HG03432 (cell line): ENCODE measurements at regions not wholly inside any gene's neighbourhood (a gene's known extent, or its start where the extent isn't known, plus 50 kb on each side); places are given as distances from the start of the nearest gene placed in this dataset.

Source experiments
- ATAC-seq: cut with Tn5 transposase; IDR thresholded peaks from one replicate; pipeline ENCODE4 v1.9.1; 2021; ENCODE audit warnings: mild to moderate bottlenecking, moderate library complexity; ENCODE audit not compliant: unreplicated experiment

DNA sequence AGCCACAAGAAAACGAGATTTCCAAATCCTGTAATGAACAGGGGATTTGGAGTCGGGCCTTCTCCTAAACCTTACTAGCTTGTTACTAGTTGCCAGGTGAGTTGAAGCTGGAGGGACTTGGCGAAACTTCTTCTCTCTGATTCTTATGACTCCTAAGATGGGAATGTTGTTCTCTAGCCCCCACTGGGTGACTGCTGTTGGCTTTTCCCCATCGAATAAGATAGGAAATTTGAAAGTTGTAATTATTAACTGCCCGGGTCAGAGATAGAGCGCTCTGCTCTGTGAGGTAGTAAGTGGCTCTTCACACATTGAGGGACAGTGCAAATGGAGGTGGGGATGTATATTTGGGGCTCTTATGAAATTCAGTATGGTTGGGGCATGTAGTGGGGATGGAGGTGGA, 111.2 kb upstream of the MBNL2 start:
- ATAC-seq = no peak

DNA sequence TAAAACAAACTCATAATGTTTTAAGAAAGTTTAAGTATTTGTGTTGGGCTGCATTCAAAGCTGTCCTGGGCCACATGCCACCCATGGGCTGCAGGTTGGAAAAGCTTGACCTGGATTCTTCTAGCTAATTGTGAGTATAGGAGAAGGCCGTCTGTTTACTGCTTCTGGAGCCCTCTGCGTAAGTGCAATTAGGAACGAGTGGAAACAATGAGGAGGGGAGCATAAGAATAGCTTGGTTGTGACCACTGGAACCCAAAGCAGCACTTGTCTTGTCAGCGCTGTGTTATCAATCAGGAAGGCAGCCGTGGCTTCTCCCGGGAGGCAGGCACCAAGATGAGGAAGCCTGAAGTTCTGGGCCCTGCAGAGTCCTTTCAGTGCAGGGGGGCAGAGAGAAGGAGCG, 110.4 kb upstream of the MBNL2 start:
- ATAC-seq = no peak

- no peak for ATAC-seq
These were observed 109.5 kb upstream of the MBNL2 start for GRCh38 chr13:97112446-97113152.

DNA sequence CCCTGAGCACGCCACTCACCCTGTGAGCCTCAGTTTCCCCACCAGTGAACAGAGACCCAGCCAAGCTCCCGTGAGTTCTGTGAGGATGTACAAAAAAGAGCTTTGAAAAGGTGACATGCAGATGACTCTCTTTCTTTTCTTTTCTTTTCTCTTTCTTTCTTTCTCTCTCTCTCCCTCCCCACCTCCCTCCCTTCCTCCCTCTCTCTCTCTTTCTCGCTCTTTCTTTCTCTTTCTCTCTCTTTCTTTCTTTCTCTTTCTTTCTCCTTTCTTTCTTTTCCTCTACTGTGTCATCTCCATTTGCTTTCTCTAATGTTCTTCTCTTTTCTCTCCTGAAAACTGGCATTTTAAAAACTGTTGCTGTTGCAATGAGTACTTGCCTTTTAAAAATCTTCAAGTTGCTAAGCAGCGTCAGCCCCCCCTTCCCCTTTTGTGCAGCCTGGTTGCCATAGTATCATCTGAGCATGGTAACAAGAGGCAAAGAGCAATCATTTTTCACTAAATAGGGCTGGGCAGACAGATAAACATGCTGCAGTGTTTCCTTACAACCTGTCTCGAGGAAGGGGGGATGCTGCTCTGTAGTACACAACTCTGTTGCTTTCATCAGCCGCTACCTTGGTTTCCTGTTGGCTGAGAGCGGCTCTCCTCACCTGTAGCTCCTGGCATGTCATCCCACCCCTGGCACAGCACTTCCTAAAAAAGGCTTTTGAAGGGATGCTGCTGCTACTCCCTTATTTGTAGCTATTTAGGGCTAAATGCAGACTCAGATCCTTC, 108.7 kb upstream of the MBNL2 start:
- no peak for ATAC-seq

DNA sequence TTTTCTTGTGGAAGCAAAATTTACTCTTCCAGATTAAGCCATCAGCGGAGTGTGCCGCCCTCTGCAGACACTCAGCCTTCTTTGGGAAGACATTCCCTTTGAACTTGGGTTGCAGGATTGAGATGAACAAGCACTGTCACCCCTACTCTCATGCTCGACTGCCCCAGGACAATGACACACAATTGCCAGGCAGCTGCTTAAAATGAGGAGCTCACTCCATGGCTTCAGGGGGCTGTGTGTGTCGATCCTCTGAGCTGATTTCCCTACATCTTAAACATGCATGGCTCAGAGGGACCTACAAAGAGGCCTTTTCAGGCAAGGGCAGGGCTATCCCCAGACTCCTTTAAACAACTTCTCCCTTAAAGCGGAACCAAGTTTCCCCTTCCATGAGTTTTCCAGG, 107.5 kb upstream of the MBNL2 start:
- no peak for ATAC-seq

- ATAC-seq = peak; percentile 91
These were observed 105.4 kb upstream of the MBNL2 start for GRCh38 chr13:97116754-97117153.

- no peak for ATAC-seq
These were observed 104.7 kb upstream of the MBNL2 start for GRCh38 chr13:97117388-97117910.

- no peak for ATAC-seq
These were observed 102.2 kb upstream of the MBNL2 start for GRCh38 chr13:97119943-97120342.

DNA sequence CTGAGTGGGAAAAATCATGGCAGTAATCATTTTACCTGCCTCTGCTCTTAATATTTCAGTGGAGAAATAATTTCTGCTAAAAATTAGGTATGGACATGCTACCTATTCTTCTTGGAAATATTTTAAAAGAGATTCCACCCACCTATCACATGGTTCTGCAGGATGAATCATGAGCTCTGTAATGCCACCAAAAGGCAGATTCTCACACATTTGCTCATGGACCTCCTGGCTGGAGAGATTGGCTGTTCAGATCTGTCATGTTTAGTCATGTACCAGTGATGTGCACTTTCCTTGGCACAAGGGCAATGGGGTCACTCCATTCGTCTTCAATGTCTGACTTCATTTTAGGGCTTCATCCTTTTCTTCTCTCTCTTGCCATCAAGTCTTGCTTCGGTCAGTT, 101.8 kb upstream of the MBNL2 start:
- no peak for ATAC-seq

- no peak for ATAC-seq
These were observed 101.2 kb upstream of the MBNL2 start for GRCh38 chr13:97120976-97121375.

- ATAC-seq = no peak
These were observed 100.2 kb upstream of the MBNL2 start for GRCh38 chr13:97121894-97122293.

- ATAC-seq = no peak
These were observed 99.6 kb upstream of the MBNL2 start for GRCh38 chr13:97122381-97122996.

DNA sequence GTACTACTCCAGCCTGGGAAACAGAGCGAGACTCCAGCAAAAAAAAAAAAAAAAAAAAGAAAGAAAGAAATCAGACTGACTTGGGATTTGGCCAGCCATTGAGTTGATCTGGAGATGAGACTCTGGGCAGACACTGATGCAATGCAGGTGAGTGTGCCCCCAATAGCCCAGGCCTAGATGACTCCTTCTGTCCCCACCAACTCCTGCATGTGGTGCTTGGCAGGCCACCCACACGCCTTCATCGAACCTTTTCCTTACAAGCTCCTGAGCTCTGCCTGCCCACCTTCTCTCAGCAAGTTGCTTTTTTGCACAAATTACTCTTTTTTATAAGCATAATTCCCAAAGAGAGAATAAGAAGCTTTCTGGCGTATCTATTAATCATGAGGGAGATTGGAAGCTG, 97.9 kb upstream of the MBNL2 start:
- no peak for ATAC-seq

- peak; percentile 65 for ATAC-seq
These were observed 97.0 kb upstream of the MBNL2 start for GRCh38 chr13:97124915-97125809.

GRCh38 chr13:97125810-97126738, 96.1 kb upstream of the MBNL2 start:
- peak; percentile 91 for ATAC-seq

GRCh38 chr13:97127842-97128241, 94.3 kb upstream of the MBNL2 start:
- no peak for ATAC-seq

DNA sequence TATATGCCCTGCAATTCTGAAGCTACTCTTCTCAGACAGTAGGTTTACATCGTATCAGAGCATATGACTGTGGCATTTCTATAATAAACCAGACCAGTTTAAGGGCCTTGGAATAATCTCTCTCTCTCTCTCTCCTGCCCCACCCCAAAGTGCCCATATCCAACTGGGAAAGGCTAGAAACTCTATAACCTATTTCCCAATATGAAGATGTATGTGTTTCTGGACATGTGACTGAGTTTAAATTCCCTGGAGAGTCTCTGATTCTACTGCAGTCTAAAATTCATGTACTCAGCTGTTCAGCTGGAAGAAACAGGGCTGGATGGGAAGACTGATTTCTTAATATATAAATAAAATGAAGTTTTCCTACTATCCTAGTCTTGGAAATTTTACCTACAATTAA, 91.9 kb upstream of the MBNL2 start:
- no peak for ATAC-seq

DNA sequence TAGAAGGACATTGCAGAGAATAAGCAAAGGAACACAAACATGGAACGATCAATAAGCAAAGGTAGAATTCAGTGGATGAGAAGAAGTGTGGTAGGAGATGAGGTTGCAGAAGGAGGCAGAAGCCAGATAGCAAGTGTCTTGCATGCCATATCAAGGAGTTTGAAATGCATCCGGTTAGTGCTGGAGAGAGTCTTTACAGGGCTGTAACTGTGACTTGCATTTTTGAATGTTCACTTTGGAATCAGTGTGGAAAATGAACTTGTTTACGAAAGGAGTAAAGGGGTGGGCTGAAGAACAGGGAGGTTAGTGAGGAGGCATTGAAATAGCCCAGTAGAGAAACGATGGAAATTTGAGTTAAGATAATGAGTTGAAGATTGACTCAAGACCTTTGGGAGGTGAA, 90.7 kb upstream of the MBNL2 start:
- ATAC-seq = no peak

DNA sequence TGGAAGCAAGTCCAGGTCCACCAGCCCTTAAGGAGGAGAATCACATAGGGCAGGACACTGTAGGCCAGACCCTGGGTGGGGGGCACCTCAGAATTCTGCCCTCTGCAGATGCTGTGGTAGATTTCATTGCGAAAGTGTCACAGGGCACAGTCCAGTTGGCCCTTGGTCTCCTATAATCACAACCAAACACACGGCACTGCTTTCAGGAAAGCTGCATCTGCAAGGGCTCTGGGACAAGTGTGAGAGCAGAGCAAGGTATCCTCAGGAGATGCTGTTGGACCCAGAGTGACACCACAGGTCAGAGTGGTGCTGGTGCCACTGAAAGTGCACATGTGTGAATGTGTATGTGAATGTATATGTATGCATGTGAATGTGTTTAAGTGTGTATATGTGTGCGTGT, 88.6 kb upstream of the MBNL2 start:
- ATAC-seq = no peak

- no peak for ATAC-seq
These were observed 88.2 kb upstream of the MBNL2 start for GRCh38 chr13:97133955-97134354.
